ENCODE measurements at regions not wholly inside any gene's neighbourhood (a gene's known extent, or its start where the extent isn't known, plus 50 kb on each side); places are given as distances from the start of the nearest gene placed in this dataset.

GRCh38 chr1:30360753-30361152, 362.6 kb downstream of the MATN1 start:
- Histone ChIP-seq H3K27ac (no peak overlapping the region), H3K4me1 (no peaks in the 10 kb centered on the region), H3K36me3 (no peaks in the 10 kb centered on the region), H3K4me3 (no peak overlapping the region), H3K9me3 (no peaks in the 10 kb centered on the region), H3K27me3 (peaks cover 67% of the 10 kb centered on the region)
- WGBS, 2 donors (ENCODE audit: low coverage in 1 of 2): 90% methylated on average over 5 of the region's 7 CpGs; no CpG with 5 or more reads in 1 of the 2 donors
- no peak for ATAC-seq
- TF ChIP-seq POLR2AphosphoS5 (IDR thresholded peaks at IDR 0.05): no peak
- TF ChIP-seq EP300 (IDR thresholded peaks at IDR 0.05): no peak
- TF ChIP-seq CTCF (IDR thresholded peaks at IDR 0.05): no peak
- TF ChIP-seq POLR2A (IDR thresholded peaks at IDR 0.05): no peak

GRCh38 chr1:30360281-30360680, 363.1 kb downstream of the MATN1 start:
- no peak overlapping the region for H3K27ac ChIP-seq
- no peaks in the 10 kb centered on the region for H3K36me3 ChIP-seq
- no peak overlapping the region for H3K4me3 ChIP-seq
- no peaks in the 10 kb centered on the region for H3K4me1 ChIP-seq
- WGBS, 2 donors (ENCODE audit: low coverage in 1 of 2): no CpG with 5 or more reads among the region's 2 CpGs
- TF ChIP-seq POLR2AphosphoS5 (IDR thresholded peaks at IDR 0.05): no peak
- no peak for TF ChIP-seq CTCF (IDR thresholded peaks at IDR 0.05)
- no peak for TF ChIP-seq EP300 (IDR thresholded peaks at IDR 0.05)
- no peak for TF ChIP-seq POLR2A (IDR thresholded peaks at IDR 0.05)
- no peak for ATAC-seq
- no peaks in the 10 kb centered on the region for H3K9me3 ChIP-seq
- H3K27me3 ChIP-seq: peaks cover 65% of the 10 kb centered on the region

- TF ChIP-seq POLR2A (IDR thresholded peaks at IDR 0.05): no peak
- no peak for TF ChIP-seq EP300 (IDR thresholded peaks at IDR 0.05)
- no peak for TF ChIP-seq POLR2AphosphoS5 (IDR thresholded peaks at IDR 0.05)
- no peak for TF ChIP-seq CTCF (IDR thresholded peaks at IDR 0.05)
- H3K4me1 ChIP-seq: no peaks in the 10 kb centered on the region
- no peak overlapping the region for H3K27ac ChIP-seq
- WGBS, 2 donors (ENCODE audit: low coverage in 1 of 2): 57% methylated on average over 7 of the region's 12 CpGs; no CpG with 5 or more reads in 1 of the 2 donors
- no peak for ATAC-seq
- H3K4me3 ChIP-seq: no peak overlapping the region
- H3K27me3 ChIP-seq: peaks cover 64% of the 10 kb centered on the region
- no peaks in the 10 kb centered on the region for H3K36me3 ChIP-seq
- no peaks in the 10 kb centered on the region for H3K9me3 ChIP-seq
Measured at GRCh38 chr1:30359539-30360220, 363.7 kb downstream of the MATN1 start.

- TF ChIP-seq POLR2A (IDR thresholded peaks at IDR 0.05): no peak
- no peak for TF ChIP-seq POLR2AphosphoS5 (IDR thresholded peaks at IDR 0.05)
- no peak for TF ChIP-seq EP300 (IDR thresholded peaks at IDR 0.05)
- no peak for TF ChIP-seq CTCF (IDR thresholded peaks at IDR 0.05)
- ATAC-seq: no peak
- Histone ChIP-seq H3K36me3 (no peaks in the 10 kb centered on the region), H3K4me3 (no peak overlapping the region), H3K9me3 (no peaks in the 10 kb centered on the region), H3K4me1 (no peaks in the 10 kb centered on the region), H3K27ac (no peak overlapping the region), H3K27me3 (peaks cover 70% of the 10 kb centered on the region)
- WGBS, 2 donors (ENCODE audit: low coverage in 1 of 2): 0 to 23% methylated on average over 1 to 2 of the region's 3 CpGs
Measured at GRCh38 chr1:30358500-30358899, 364.9 kb downstream of the MATN1 start.

GRCh38 chr1:30356839-30357238, 366.5 kb downstream of the MATN1 start:
- Histone ChIP-seq H3K36me3 (no peaks in the 10 kb centered on the region), H3K27me3 (peaks cover 68% of the 10 kb centered on the region), H3K4me1 (no peaks in the 10 kb centered on the region), H3K4me3 (no peak overlapping the region), H3K9me3 (no peaks in the 10 kb centered on the region), H3K27ac (no peak overlapping the region)
- 83 to 90% methylated on average over 2 to 6 of the region's 6 CpGs for WGBS, 2 donors (ENCODE audit: low coverage in 1 of 2)
- no peak for ATAC-seq
- TF ChIP-seq POLR2A (IDR thresholded peaks at IDR 0.05): no peak
- no peak for TF ChIP-seq CTCF (IDR thresholded peaks at IDR 0.05)
- TF ChIP-seq POLR2AphosphoS5 (IDR thresholded peaks at IDR 0.05): no peak
- TF ChIP-seq EP300 (IDR thresholded peaks at IDR 0.05): no peak
